ENCODE measurements at regions not wholly inside any gene's neighbourhood (a gene's known extent, or its start where the extent isn't known, plus 50 kb on each side); places are given as distances from the start of the nearest gene placed in this dataset.
A peak's percentile ranks its signal among the peaks of the same experiment; 100 is the strongest.
"Not testable (repeated sequence)": the region's sequence is repeated elsewhere in the genome, so short reads cannot be mapped to it uniquely, and the experiment has no call there.

GRCh38 chr1:148385371-148386030, 97.6 kb downstream of the PPIAL4G start:
- DNase-seq, result no peak

DNA sequence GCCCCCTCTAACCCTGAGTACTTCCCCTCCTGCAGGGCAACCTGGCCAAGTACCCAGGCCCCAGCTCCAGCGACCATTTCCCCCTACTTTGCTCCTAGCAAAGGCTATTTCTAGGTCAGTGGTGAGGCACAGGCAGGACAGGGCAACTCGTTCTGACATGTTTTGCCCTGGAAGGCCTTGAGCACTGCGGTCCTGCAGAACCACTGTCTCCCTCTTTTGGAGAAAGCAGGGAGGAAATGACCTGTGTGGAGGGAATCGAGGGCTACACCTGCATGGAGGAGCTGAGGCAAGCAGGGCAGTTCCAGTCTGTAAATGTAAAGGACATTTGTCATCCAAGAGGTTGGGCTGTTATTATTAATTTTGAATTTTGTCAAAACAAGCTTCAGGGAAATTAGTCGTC, 99.1 kb downstream of the PPIAL4G start:
- DNase-seq, result no peak

DNA sequence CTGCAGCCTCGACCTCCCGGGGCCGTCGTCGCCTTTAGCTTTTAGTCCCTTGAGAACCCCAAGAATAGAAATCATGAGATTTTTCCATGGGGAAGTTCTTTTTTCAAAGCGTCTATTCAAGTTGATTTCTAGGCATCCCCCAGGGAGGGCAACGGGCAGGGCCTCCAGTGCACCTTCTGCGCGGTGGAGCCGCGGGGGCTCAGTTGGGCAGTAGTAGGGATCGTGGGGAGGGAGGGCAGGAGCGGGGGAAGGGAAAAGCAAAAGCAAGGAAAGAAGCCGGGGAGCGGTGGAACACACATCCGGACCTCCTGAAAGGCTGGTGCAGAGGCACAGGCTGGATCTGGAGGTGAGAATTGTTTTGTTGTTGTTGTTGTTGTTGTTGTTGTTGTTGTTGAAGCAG, 103.4 kb downstream of the PPIAL4G start:
- no peak for DNase-seq

GRCh38 chr1:148379170-148379500, 104.0 kb downstream of the PPIAL4G start:
- no peak for DNase-seq

- DNase-seq, result not testable (repeated sequence)
Observed at GRCh38 chr1:148377992-148378391, 105.1 kb downstream of the PPIAL4G start.

DNA sequence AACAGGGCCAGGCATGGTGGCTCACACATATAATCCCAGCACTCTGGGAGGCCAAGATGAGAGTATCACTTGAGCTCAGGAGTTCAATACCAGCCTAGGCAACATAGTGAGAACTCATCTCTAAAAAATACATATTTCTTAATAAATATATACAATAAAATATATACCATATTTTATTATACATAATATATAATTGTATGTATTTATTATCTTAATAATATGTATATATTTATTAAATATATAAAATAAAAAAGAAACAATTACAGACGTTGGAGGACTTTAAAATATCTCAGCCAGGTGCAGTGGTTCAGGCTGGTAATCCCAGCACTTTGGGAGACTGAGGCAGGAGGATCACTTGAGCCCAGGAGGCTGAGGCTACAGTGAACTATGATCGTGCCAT, 106.1 kb downstream of the PPIAL4G start:
- not testable (repeated sequence) for DNase-seq

DNA sequence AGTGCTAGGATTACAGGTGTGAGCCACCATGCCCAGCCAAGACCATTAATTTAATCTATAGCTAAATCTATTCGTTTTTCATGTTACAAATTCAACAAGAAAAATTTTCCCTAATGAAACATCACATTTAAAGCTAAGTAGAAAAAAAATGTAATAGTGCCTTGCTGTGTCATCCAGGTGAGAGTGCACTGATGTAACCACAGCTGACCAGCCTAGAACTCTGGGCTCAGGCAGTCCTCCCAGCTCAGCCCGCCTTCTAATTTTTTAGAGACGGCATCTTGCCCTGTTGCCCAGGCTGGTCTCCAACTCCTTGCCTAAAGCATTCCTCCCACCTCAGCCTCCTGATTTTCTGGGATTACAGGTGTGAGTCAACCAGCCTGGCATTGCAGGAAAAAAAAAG, 109.0 kb downstream of the PPIAL4G start:
- no peak for DNase-seq

- no peak for DNase-seq
Observed at GRCh38 chr1:148373192-148373925, 109.7 kb downstream of the PPIAL4G start.

DNA sequence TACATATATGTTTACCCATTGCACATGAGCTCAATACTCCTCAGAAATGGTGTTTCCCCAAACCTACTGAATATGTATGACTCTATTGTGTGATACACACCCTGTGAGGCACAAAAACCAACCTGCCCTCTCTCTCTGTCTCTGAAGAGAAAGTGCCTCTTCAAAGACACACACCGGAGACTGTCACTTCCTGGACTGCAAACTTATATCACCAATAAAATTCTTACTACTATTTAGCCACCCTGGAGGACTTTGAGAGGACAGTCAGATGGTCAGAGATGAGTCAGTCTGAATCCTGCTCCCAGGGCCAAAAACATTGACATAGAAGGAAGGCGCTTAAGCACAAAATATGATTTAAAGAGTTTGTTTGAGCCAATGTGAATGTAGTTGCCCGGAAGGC, 110.4 kb downstream of the PPIAL4G start:
- DNase-seq, result no peak

DNA sequence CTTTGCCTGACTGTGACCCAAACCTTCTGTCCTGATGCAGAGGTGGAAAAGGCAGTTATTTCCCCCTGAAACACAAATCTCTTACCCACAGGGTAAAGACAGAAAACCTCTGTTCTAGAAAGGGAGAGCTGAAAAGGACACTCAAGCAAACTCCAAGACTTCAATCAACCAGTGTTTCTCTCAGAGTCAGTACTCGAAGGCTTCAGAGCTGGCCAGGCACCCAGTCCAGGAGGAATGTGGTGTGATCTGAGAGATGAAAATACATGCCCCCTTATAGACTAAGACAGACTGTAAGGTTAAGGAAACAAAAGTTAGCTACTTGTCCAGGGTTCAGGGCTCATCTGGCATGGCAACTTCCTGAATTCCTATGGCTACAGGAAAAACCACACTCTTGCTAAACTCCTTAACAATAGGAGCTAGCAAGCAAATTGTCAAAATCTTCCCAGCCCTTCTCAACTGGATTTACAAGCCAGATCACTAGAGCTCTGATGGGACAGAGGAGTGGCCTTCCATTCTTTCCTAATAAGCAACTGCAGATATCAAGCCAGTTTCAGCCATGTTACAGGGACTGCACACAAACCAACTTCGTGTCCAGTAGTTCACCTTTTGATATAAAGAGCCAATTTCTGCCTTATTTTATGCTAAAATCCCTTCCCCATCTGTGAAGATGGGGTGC, 110.9 kb downstream of the PPIAL4G start:
- DNase-seq, result not testable (repeated sequence)

- peak; percentile 86 for DNase-seq
Observed at GRCh38 chr1:148371551-148371994, 111.5 kb downstream of the PPIAL4G start.

- not testable (repeated sequence) for DNase-seq
Observed at GRCh38 chr1:148370661-148371060, 112.4 kb downstream of the PPIAL4G start.

DNA sequence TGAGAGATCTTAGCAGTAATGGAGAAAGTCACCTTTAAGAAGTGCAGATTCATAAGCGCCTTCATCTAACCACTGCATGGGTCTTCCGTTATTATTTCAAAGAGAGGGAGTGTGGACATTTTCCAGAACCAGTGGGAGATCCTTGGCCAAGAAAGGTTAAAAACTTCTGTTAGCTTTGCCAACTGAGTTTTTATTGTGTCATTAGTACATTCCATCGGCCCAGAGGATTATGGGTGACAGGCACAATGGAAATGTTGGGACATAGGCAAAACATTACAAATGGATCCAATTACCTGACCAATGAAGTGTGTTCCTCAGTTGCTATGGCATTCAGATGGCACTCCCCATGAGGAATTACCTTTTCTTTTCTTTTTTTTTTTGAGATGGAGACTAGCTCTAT, 115.5 kb downstream of the PPIAL4G start:
- no peak for DNase-seq

DNA sequence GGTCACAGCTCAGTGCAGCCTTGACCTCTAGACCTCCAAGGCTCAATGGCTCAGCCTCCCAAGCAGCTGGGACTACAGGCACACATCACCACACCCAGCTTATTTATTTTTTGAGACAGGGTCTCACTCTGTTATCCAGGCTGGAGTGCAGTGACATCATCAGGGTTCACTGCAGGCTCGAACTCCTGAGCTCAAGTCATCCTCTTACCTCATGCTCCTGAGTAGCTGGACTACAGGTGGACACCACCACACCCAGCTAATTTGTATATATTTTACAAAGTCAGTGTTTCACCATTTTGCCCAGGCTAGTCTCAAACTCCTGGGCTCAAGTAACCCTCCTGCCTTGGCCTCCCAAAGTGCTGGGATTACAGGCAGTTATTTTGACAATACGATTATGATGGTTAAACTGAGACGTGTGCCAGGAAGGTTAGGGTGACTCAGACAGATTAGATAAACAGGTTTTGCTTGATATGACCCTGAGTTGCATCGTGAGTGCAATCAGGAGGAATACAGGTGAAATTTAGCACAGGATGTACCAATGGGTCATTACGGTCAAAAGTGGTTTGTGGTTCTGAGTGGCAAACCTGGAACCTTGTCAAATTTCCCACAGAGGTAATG, 116.9 kb downstream of the PPIAL4G start:
- DNase-seq, result not testable (repeated sequence)

- DNase-seq, result not testable (repeated sequence)
Observed at GRCh38 chr1:148365151-148365550, 118.0 kb downstream of the PPIAL4G start.

DNA sequence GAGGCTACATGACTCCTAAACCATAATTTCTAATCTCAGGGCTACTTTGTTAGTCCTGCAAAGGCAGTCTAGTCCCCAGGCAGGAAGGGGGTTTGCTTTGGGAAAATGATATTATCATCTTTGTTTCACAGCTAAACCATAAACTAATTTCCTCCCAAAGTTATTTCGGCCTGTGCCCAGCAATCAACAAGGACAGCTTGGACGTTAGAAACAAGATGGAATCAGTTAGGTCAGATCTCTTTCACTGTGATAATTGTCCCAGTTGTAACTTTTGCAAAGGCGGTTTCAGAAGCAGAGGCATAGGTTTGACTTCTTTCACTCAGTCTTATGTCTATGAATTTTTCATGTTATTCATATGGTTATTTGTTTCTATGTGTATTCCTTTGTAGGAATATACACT, 119.1 kb downstream of the PPIAL4G start:
- DNase-seq, result not testable (repeated sequence)

GRCh38 chr1:148363439-148363810, 119.7 kb downstream of the PPIAL4G start:
- no peak for DNase-seq

- peak; percentile 64 for DNase-seq
Observed at GRCh38 chr1:148362626-148363438, 120.3 kb downstream of the PPIAL4G start.

GRCh38 chr1:148362216-148362611, 120.9 kb downstream of the PPIAL4G start:
- no peak for DNase-seq

DNA sequence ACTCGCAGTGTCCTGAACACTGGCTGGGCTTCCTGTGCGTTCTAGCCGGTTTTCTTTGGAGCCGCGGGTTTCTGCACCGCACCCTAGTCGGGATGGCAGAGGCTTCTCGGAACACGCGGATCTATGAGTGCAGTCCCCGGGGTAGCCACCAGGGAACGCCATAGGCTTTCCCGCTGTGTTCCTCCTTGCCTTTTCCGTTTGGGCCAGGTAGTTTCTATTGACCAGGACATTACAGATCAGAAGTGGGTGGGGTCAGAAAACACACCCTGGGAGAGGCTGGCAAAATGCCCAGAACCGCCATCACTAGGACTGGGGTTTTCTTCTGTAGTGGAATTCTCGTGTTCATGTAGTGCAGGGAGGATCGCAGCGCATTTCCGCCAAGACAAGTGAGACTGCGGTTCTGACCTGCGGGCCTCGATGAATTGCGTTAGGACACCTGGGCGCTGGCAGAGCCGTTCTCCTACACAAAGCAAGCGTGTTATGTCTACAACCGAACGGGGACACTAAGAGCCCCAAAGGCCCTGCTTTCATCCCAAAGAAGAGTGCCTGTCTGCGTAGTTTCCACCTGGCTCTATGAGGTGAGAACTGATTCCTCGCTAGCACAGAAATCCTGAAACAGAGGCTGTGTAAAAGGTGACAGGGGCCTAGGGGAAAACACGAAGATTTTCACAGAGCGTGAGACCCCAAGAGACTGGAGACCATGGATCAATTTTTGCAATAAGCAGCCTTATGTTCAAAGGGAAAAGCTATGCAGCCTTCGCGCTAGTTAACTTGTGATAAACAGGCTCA, 121.5 kb downstream of the PPIAL4G start:
- DNase-seq, result peak; percentile 69

- no peak for DNase-seq
Observed at GRCh38 chr1:148357037-148357436, 126.1 kb downstream of the PPIAL4G start.

DNA sequence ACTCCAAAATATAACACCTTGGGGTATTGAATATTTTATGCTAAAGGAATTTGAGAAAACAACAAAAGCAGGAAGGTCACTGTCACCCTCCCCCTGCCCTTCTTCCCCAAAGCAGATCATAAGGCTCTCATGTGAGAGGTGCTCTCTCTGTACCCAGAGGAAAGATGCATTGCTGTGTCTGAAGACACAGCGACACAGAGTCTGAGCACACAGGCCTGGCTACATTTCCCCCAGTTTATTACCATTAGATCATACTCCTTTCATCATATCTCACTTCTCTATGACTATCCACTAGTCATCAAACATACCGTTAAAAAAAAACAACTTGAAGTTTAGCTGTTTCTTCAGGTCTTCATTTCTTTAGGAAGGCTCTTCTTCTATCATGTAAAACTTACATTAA, 127.1 kb downstream of the PPIAL4G start:
- DNase-seq, result no peak

All from eye (tissue), 1 donor.